HT1080 (cell line): ENCODE measurements at regions not wholly inside any gene's neighbourhood (a gene's known extent, or its start where the extent isn't known, plus 50 kb on each side); places are given as distances from the start of the nearest gene placed in this dataset.
A peak's percentile ranks its signal among the peaks of the same experiment; 100 is the strongest.
"Not testable (repeated sequence)": the region's sequence is repeated elsewhere in the genome, so short reads cannot be mapped to it uniquely, and the experiment has no call there.

Experiments used
- DNase-seq: peaks from one replicate; pipeline ENCODE4 v3.0.0-alpha.2; 2015; ENCODE audit warnings: low read depth

DNA sequence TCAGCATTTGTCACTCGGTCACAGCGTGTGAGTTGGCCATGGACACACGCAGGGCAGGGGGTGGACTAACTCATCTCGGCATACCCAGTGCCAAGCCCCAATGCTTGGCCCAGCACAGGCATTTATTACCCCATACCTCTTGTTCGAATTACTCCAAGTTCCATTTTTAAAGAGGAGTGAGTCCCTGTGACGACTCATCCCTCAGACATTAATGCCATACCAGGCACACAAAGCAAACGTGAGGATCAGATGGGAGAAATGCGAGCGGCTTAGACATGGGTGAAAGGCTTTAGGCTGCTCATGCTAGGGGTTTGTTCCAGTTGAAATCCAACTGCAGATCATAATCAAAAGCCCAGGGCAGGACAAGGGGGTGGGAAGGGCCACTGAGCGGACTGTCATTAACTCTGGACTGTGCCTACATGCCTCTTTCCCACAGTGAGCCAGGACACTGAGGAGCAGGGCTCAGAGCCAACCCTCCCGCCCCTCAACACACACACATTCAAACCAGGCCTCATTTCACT is 118.5 kb upstream of the NGF start:
- no peak for DNase-seq

DNA sequence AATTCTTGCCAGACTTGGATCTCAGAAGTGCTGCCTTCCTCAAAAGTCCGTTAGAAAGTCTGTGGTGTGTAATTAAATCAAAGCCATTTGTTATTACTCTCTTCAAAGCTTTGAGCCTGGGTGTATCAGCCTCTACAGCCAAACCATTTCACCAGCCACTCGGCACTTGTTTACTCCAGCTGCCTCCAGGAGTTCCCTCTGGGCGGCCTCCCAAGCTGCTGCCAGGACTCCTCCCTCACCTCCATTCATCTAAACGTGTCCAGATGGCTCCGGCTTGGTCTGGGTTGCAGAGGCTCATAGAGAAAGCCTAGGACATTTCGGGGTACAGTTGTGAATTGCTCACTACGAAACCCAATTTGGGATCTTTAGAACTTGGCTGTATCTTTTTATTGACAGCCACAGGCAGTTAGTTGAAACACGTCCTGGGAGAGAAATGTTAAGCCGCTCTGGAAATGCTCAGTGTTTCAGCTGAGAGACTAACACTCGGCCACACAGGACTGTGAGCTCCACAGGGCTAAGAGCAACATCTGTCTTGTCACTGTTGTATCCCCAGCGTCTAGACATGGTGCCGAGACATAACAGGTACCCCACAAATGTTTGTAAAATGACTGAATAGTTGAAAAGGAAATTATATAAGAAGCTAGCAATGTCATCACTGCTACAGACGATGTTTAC is 116.9 kb upstream of the NGF start:
- no peak for DNase-seq

DNA sequence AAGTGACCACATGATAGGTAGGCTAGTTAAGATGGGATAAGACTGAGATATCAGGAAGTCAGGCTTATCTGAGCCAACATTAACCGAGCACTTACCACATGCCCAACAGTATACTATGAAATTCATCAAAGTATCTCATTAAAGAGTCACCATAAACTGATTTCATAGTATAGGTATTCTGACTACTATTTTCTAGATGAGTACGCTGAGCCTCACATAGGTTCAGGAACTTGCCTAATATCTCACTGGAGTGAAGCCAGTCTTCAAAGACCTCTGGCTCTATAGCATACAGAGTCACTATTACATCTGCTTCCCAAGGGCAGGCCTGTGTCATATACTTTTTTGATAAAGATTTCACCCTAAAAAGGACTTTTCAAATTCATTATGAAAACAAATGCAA is 115.6 kb upstream of the NGF start:
- no peak for DNase-seq

DNA sequence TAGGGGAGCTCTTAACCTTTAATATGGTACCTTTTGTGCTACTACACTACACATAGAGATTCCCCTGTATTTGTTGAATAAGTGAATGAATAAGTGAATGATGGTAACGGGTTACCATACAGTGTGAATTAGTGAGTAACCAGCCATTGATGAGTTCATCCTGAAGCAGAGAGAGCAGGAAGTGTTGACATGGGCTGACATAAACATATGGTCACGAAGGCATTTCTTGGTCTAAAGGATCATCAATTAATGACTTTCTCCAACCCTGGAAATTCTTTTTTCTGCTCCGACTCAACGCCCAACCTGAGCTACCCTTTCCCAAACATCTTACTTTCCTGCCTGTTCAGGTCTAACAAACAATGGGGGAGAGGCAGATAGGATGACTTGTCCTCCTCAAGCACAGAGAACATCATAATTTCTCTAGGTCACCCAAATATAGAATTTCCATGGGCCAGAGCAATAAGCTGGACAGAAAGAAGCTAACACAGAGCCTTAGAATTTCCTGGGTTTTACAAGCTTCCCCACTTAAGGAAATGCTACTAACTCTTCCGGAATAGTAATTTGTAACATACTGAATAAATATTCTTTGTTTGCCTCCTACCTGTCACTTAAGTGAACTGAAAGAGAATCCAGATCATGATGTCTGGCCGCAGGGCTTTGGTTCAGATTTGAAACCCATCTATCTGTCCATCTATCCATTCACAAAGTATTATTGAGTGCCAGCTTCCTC is 114.7 kb upstream of the NGF start:
- DNase-seq: no peak

DNA sequence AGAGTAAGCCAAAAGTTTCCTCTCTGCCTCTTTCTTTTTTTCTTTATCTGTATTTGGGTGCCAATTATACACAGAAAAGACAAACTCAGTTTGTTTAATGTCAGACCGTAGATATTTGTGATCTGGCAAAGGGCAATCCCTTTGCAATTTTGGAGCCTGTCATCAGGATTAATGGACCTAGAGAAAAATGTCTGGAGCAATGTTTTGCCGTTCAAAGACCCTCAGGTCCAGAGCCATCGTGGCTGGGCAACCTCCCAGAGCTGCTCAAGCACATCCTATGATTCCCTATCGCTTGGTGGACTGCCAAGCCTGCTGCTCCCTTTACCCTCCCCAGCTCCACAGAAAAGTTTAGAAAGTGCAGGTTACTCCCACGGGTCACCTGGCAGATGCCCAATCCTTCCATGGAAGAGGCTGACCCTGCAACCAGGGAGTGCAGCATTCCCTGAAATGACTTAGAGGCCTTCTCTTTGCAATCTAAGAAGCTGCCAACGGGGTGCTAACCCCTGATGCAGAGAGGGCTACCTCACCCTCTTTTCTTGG is 112.5 kb upstream of the NGF start:
- no peak for DNase-seq

DNA sequence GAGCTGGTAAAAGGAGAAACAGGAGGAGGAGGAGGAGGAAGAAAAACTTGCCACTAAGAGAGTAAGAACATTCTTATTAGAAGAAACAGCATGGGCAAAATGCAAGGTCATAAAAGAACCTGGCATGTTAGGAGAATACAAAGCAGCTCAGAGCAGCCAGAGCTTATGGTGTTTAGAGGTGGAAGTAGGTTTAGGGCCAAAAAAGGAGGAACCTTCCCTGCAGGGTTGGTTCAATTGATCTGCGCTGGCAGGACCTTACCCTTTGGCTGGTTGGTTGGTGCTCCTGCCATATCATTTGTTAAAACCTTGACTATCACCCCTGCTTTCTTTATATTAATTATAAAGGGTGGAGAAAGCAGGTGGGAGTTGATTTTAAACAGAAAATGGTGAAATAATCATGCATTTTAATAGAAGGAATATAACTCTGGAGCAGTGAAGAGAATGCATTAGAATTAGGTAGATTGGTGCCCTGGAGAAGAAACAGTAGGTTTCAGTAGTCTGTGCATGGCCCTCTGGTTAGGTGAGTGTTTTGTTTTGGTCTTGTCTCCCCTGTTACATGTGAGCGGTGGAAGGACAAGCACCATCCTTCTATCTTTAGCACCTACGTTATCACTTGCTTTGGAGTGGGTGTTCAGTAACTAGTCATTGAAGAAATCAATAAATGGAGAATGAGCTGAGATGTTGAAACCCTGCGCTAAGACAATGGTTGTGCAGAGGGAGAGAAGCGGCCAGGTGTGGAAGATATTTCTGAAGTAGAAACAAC is 110.4 kb upstream of the NGF start:
- DNase-seq: no peak

DNA sequence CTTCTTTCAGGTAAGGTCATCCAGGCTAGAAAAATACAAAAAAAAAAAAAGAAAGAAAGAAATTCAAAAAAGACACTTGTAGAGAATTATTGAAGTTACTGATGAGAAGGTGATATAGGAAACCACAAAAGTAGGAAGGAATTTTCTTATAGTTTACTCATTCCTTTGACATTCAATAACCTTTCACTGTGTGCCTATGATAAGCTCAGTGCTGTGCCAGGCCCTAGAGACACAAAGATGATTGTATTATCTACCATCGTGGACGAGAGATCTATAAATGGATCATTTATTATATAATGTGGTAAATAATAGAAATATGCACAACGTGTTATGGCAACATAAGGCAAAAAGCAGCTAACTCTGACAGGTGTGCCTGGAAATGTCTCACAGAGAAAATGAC is 109.6 kb upstream of the NGF start:
- DNase-seq: no peak

DNA sequence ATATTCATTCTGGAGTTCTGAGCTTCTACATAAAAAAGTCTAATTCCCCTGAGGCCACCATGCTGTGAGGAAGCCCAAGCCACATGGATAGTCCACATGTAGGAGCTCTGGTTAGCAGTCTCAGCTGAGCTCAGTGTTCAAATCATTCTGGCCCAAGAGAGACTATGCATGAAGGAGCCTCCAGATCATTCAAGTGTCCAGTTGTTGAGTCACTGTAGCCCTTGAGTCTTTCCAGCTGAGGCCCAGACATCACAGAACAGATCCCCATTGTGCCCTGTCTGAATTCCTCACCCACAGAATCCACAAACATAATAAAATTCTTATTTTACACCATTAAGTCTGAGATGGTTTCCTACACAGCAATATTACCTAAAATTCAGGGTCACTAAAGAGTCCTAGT is 107.0 kb upstream of the NGF start:
- no peak for DNase-seq

DNA sequence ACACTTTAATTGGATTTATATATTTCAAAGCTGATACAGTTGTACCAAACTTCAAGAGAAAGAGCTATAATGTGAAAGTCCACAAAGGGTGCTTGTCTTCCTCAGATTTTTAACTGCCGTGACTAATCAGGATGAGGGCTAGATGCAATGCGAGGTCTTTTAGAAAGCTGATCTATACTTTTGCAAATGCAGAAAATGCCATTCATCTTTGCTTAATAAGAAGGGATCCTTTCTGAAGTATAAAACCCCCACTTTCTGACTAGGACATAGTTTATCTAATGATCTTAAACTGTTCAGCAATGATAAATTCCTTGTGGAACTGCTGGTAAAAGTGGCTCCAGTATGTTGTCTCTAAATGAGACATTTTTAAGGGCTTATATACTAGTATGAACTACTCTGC is 102.7 kb upstream of the NGF start:
- DNase-seq: no peak

DNA sequence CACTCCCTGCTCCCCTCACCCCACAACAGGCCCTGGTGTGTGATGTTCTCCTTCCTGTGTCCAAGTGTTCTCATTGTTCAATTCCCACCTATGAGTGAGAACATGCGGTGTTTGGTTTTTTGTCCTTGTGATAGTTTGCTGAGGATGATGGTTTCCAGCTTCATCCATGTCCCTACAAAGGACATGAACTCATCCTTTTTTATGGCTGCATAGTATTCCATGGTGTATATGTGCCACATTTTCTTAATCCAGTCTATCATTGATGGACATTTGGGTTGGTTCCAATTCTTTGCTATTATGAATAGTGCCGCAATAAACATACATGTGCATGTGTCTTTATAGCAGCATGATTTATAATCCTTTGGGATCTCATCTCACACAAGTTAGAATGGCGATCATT is 101.5 kb upstream of the NGF start:
- DNase-seq: not testable (repeated sequence)

DNA sequence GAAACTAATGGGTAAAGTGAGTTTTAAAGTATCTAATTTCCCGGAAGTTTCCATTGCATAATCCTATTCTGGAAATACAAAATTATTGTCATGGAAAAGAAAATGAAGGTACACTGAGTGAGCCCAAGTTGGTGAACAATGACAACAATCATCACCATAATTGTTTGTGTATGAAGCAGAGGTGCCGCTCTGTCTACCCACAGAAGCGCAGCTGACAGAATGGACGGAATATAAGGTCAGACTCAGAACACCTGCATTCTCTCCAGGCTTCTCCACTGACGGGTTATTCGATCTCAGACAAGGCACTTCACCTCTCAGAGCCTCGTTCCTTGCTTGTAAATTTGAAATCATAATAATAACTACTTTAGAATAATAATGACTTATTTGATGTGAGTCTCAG is 99.1 kb upstream of the NGF start:
- DNase-seq: no peak

DNA sequence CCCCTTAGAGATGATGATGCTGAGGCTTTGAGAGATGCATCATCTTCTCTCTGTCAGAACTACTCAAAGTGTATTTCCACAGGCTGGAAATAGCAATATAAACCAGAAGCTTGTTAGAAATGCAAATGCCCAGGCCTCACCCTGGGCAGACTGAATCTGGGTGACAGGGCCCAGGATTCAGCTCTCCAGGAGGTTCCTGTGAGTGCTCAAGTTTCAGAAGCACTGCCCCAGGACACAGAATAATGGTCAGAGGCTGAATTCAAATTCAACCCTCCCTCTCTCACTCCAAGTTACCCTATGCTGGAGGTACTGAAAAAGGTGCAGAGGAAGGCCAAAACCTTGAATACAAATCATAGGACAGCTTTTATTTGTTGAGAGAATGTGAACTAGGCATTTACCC is 98.5 kb upstream of the NGF start:
- no peak for DNase-seq

DNA sequence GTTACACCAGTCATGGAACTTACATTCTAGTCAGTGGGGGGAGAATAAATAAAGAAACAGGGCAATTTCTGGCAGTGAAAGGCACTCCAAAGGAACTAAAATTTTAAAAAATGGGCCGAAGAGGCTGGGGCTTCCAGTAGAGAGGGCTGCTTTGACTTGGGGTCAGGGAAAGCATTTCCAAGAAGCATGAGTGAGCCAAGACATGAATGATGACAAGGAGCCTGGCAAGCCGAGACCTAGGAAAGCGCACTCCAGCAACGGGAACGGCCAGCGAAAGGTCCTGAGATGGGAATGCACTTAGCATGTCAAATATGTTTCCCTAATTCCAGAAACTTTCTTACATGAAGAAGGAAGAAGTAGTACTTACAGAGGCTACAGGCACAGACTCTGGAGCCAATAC is 95.4 kb upstream of the NGF start:
- no peak for DNase-seq

DNA sequence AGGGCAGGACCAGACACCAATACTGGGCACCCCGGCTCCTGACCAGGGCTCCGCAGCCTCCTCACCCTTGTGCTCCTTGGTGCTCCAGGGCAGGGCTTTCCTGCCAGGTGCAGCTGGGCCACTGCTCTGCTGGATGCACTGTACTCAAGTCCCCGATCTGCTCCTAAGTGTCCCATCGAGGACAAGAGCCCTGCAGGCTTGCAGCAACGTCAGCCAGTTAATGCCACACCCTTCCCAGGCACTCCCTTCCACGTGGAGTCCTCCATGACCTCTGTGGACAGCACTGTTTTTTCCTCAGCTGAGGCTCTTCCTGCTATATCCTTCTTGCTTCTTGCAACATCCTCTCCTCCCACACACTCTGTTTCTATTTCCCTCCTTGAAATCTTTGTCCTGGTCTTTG is 94.0 kb upstream of the NGF start:
- no peak for DNase-seq

DNA sequence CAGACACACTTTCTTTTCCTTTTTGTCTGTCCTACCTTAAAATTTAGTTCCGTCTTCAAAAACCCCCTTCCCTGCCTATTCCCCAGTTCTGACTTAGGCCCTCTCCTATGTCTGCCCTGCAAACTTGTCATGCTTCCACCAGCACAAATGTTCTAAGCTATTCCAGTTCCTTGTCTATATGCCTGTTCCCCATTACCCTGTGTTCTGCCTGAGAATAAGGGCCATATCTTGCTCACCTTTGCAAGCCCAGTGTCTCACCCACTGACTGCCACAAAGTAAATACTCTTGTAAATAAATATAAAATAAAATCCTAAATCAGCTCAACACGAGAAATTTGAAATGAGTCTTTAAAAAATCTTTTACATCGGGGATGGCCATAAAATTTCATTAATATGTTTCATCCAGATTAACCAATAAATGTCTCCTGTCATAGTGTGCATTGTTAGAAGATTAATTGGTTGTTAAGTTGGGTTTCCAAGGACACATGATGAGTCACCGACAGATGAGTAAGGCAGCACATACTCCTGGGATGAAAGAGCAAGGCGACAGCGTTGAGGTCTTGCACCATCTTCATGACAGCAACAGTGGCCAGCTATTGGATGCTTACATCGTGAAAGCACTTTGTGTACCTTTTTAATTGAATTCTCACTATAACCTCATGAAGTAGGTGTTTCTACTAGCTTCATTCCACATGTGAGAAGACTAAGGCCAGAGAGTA is 92.6 kb upstream of the NGF start:
- peak; percentile 93 for DNase-seq

DNA sequence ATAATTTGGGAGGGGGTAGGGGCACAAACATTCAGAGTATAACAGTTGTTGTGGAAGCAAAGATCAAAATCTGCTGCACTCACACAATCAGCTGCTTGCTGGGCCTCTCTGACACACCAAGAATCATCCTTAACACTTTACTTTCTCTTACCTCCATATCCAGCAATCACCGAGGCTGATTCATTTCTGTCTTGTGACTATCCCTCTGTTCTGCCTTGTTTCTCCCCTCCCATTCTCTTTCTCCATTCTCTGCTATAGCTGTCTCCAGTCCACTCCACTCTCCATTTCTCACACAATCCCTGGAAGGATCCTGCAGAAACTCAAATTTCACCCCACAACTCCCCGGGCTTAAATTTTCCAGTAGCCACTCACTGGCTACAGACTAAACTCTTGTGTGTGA is 91.8 kb upstream of the NGF start:
- peak; percentile 72 for DNase-seq

DNA sequence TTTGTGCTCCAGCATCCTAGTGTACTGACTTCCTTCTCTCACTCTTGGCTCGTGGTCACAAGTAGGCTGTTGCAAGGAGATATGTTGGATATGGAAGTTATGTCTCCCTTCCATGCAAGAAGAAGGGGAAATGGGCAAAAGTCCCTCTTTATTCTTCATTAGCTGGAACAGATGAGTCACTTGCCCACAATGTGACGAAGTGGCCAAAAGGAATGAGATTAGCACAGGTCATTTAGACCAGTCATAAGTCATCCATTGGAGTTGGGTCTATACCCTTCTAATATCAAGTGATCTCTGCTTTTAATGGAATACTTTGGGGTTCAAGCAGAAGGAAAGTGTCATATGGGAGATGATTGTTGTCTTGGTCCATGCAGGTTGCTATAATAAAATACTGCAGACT is 91.2 kb upstream of the NGF start:
- peak; percentile 76 for DNase-seq

DNA sequence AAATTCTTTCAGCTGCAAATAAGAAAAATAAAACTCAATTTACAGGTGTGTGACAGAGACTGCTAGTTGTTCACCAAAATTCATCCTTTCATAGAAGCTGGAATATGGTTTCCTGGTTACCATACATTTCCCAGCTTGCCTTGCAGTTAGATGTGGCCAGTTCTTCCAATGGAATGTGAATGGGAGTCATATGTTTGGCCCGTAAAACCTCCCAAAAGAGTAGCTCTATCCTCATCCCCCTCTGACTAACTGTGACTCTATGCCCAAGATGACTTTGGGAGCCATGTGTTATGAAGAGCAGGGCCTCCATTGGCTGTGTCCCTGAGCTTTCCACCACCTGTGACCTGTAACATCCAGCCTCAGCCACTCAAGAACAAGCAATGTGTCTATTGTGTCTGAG is 90.6 kb upstream of the NGF start:
- peak; percentile 65 for DNase-seq

DNA sequence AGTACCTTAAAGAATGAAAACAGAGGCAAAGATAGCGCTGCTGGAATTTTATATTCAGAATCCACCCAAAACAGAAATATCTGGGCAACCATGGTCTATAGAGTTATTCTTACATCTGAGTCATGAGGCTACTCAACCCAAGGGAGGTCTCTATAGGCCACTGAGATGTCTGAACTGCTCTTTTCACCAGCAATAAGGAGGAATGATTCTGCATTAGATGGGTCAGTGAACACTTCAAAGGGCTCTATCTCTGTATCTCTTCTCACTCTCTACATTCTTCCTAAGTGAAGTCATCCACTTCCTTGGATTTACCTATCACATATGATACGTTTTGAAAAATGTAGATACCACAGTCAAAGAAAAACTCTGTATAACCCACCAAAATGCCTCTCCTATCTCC is 90.2 kb upstream of the NGF start:
- peak; percentile 43 for DNase-seq

DNA sequence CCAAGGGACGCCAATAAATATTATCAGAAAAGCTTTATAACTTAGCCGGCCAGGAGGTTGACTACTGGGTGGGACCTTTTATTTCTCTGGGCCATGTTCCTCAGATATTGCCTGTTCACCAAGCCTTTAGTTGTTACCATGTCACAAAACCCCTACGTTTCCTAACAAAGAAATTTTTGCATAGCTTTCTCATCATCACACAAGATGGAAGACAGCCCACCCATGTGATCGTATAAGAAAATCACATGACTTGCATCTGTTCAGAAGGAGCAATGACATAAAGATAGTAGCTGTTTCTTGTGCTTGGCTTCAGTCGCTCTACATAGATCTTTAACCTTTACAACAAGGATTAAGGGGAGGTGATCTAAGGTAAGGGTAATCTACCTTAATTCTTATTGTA is 88.9 kb upstream of the NGF start:
- DNase-seq: no peak

DNA sequence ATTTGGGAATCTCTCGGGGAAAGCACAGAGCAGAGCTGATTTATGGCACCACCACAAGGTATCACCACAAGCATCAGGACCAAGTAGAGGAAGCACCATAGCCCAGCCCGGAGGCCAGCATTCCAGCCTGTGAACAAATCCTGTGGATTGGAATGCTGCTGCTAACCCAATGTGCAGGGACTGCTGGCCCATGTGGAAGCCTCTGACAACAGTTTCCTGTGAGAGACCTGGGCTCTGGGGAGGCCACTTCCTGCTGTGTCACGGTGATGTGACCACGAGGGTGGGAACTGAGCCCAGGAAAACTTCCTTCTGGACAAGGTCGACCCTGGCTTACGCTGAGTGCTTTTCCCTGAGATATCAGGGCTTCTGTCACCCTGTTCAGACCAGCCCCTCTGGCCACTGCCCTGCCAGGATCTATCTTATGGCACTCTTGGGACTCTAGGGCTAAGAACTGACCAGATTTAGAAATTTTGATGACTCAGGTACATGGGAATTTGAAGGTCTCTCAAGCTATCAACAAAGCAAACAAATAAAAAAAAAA is 88.3 kb upstream of the NGF start:
- DNase-seq: peak; percentile 92
